ENCODE measurements at regions not wholly inside any gene's neighbourhood (a gene's known extent, or its start where the extent isn't known, plus 50 kb on each side); places are given as distances from the start of the nearest gene placed in this dataset.

DNA sequence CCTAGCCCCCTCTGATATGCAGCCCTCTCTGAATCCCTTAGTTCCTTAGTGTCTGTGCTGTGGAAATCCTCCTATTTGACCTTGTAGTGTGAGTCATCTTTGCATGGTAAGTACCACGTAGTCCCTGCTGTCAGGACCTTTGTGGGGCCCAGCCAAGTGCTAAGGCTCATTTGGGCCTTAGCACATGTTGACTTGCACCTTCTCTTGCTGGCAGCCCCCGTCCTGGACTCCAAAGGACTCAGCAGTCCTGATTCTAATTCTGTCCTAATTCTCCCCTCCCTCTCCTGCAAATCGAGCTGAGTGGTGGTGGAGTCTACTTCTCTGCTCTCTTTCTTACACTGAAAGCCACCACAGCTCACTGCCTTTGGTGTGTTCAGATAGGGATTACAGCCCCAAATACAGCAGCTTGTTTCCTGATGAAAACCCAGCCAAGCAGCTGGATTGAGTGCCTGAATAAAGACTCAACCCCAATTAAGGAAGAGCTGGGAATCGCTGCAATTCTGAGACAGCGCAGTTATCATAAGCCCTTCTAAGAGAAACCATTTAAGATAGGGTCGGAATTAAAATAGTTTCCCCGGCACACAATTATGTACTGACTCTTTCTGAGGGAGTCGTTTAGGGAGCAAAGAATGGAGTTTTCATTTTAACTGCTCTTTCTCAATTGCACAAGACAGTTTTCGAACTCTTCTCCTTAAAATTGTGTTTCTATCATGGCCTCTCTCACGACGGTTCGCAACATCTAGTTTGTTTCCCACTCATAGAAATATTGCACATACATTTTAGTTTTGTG lies 215.6 kb upstream of the TNP1 start:
- peak; percentile 32 for DNase-seq

DNA sequence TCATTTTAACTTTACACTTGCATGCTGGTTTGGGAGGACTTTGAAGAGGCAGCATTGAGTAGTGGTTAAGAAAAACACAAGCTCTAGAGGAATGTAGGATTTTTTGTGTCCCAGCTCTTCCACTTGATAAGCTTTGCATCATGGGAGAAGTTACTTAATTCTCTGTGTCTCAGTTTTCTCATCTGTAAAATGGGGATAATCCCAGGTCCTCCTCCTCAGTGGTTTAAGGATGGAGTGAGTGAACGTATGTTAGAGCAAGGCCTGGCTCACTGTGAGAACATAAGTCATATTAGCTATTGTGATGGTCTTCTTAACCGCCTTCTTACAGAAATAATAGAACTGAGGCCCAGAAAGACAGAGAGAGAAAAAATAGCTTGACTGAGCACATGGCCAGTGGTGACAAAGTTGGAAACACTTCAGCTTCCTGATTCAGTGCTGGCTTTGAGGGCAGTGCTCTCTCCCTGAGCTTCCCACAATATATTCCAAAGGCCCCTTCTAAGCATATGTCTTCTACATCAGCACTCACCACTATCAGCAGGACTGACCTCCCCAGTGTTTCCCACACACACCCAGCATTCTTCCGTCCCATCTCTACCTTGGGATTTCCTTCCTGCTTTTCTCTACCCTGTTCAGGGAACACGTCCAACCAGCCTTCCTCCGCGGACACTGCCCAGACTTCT lies 214.9 kb upstream of the TNP1 start:
- no peak for DNase-seq

DNA sequence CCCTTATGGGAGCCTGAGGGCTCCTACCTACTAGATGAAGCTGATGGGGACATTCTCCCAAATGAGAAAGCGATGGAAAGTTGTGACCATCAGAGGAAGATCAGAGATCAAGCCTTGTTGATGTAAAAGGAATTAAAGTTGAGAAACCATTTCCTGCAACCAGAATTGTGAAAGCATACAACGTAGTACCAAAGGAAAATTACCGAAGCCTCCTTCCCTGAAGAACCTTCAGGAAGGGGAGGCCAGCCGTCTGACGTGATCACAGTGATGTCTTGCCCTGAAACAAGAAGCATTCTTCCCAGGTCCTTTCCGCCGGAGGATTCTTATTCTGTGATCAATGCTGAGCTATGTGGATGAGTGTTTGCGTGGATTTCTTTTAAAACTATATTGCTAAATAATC lies 211.6 kb upstream of the TNP1 start:
- no peak for DNase-seq

DNA sequence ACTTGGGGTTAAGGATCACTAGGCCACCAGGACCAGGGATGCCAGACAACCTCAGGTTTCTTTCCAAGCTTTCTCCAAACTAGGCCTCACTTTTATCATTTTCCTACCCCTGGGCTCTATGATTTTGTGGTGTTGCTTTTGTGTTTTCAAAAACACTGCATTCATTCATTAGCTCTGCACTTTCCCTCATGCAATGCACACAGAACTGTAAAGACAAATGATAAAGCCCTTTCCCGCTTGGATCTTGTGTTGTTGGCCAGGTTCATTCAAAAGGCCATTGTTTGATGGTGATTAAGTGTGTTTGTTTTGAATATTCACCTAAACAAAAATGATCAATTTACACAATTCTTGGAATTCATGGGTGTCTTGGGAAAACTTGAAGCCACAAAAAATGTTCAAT lies 210.7 kb upstream of the TNP1 start:
- DNase-seq, result no peak

DNA sequence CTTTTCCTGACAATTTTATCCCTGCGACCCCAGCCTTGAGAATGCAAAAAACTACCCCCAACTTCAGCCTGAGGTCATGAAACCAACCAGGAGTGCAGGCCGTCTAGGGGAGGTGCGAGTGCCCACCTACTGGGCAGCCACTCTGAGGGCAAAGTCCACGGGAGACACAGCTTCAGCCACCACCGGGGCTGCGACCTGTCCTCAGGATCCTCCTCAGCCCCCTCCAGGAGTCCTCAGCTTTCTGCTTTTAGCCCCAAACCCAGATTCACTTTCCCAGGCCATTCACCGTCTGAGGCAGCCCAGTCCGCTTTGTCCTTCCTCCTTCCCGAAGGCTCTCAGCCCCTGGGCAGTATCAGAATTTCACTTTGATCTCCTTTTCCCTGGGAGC lies 210.2 kb upstream of the TNP1 start:
- DNase-seq, result no peak

DNA sequence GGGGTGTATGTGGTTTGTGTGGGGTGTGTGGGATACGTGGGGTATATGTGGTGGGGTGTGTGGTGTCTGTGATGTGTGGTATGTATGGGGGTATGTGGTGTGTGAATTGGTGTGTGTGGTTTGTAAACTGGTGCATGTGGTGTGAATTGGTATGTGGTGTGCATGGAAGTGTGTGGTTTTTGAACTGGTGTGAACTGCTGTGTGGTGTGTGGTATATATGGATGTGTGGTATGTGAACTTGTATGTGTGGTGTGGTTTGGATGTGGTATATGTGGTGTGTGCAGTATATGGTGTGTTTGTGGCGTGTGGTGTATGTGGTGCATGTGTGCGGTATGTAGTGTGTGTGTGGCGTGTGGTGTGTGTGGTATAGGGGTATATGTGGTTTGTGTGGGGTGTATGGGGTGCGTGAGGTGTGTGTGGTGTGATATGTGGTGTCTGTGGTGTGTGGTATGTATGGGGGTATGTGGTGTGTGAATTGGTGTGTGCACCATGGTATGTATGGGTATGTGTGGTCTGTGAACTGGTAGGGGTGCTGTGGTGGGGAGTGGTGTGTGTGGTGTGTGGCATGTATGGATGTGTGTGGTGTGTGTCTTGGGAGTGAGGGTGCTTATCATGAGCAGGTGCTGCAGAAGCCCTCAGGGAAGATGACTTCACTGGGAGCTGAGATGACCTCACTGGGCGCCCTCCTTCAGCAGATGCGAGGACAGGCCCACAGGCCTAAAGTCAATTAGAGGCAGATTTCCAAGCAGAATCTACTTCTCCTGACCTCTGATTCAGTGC lies 209.6 kb upstream of the TNP1 start:
- no peak for DNase-seq

DNA sequence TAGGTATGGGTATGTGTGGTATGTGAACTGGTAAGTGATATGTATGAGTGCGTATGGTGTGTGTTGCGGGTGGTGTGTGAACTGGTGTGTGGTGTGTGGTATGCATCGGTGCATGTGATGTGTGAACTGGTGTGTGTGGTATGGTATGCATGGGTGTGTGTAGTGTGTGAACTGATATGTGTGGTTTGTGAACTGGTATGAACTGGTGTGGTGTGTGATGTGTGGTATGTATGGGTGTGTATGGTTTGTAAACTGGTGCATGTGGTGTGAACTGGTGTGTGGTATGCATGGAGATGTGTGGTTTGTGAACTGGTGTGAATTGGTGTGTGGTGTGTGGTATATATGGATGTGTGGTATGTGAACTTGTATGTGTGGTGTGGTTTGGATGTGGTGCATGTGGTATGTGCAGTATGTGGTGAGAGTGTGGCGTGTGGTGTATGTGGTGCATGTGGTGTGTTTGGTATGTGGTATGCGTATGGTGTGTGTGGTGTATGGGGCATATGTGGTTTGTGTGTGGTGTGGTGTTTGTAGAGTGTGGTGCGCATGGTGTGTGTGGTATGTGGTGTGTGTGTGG lies 208.9 kb upstream of the TNP1 start:
- no peak for DNase-seq

DNA sequence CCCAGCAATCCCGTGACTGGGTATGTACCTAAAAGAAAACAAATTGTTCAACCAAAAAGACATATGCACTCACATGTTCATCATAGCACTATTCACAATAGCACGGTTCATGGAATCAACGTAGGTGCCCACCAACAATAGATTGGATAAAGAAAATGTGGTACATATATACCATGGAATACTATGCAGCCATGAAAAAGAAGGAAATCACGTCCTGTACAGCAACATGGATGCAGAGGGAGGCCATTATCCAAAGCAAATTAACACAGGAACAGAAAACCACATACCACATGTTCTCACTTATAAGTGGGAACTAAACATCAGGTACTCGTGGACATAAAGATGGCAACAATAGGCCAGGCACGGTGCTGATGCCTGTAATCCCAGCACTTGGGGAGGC lies 207.9 kb upstream of the TNP1 start:
- no peak for DNase-seq

DNA sequence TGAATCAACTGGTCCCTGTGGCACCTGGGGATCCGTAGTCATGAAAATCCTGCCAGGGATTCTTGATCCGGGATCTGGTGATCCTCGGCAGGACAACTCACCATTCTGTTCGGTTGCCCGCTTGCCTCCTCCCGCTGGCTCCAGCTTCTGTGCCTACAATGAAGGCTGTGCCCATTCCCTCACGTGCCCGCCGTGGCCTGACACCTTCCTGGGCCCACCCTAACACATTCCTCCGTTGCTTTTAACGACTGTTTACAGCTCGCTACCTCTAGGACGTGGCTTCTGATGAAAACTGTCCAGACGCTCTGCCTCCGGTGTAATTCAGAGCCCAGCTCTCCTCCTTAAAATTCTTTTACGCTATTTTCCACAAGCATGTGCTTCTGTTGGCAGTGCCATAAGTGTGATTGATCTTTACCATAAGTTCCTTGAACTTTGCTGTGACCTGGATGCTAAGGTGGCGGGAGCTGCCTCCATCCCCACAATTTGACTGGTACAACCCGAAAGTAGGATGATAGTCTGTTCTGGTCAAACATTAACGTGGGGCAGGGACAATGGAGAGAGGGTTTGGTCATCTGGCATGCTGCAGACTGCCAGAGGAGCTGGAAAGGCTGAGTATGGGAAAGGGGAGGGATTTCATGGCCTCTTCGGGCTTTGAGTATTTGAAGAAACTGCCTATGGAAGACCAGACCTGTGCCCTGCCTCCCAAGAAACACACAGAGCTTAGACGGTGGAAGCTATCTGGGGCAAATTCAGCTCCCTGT lies 206.8 kb upstream of the TNP1 start:
- DNase-seq, result no peak

DNA sequence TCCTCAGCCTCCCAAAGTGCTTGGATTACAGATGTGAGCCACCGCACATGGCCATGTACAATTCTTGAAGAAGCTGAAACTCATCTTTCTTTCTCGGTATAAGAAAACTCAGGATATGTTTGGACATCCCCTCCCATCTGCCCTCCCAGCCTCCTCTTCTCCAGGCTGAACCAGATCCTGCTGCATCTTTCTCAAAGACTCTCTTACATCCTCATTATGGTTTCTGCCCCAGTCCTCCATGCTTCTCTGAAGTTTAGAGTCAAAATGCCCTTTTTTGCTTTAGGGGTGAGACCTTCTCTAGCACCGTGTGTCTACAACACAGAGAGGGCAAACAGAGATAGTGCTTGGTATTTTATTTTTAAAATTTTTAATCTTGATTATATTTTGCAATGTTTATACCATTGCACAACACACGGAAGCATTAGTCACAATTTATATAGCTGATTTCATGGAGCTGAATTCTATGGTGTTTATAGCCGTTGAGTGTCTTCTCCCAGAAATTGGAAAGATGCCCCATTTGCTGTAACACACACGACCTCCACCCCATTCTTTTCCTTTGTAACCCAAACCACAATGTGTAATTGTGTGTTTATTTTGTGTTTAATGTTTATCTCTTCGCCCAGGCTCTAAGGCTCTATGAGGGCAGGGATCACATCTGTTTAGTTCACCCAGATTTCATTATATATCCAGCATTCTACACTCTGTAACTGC lies 206.0 kb upstream of the TNP1 start:
- no peak for DNase-seq

DNA sequence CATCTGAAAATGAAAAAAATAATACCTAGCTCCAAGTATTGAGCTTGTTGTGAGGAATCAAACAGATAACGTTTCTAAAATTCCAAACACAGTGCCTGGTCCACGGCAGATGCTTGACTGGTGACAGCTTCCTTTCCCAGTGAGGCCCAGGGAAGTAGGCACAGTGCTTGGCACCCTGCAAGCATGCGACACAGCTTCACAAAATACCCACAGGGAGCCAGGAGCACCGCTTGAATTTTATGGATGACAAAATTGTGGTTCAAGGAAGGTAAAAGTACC lies 205.1 kb upstream of the TNP1 start:
- no peak for DNase-seq

DNA sequence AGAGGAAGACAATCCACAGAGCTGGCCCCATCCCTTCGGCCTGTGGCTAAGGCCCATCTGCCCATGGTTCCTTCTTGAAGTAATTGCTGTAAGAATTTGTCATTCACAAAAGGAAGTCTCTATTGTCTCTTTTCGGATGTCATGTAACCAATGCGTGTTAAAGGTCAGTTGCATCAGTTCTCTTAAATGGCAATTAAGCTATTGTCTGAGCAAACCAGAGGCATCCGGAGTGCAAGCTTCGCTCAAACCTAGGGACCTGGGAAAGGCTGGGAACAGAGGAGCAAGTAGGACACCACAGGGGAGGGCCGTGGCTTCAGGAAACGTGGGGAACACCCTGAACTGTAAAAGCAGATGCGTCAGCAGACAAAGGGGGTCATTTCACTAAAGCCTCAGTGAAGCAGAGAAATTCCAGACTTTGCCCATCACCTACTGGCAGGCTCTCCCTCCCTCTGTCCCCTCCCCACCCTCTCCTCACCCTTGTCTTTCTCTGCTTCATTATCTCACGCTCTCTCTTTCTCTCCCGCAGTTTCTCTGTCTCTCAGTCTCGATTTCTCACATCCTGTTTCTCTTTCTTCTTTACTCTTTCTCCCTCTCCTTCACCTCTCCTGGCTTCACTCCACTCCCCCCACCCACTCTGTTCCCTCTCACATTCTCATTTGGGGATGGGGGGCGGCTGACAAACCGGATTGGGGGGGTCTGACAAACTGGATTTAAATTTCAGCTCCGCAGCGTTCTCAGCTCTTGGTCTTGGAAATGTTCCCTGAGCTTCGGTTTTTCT lies 204.6 kb upstream of the TNP1 start:
- DNase-seq, result peak; percentile 61

DNA sequence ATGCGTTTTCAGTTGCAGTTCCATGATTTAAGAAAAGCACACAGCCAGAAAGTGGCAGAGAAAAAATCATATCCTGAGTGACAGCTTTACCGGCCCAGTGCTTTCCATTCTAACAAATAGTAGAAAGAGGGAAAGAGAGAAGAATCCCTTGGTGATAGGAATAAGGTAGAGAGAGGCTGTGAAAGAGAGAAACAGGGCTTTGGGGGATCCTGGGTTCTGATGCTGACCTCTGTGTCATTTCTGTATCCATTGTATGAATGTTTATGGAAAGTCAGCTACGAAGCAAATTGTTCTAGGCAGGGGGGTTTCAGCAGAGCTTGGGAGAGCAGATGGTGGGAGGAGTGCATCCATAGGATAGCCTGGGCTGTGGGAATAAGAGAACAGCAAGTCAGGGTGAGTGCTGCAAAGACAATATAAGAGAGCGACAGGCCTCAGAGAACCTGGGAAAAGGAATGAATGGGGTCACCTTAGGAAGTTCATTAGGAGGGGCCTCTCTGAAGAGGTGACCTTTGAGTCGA lies 203.4 kb upstream of the TNP1 start:
- no peak for DNase-seq

DNA sequence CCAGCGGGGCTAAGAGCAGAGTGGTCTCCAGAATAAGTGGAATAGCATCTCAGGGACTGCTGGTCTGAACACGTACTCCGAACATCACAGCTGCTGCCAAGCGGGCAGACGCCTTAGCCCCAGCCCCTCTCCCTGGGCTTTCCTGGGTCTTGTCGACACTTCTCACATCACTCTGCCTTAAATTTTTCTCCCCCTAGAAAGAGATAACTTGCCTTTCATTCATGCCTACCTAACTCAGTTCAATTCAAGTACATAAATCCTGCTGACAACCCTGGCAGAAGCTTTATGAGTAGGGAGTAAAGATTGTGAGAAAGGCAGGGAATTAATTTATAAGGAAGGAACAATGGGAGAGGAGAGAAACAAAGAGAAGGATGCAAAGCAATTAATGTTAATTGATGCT lies 202.9 kb upstream of the TNP1 start:
- DNase-seq, result no peak

DNA sequence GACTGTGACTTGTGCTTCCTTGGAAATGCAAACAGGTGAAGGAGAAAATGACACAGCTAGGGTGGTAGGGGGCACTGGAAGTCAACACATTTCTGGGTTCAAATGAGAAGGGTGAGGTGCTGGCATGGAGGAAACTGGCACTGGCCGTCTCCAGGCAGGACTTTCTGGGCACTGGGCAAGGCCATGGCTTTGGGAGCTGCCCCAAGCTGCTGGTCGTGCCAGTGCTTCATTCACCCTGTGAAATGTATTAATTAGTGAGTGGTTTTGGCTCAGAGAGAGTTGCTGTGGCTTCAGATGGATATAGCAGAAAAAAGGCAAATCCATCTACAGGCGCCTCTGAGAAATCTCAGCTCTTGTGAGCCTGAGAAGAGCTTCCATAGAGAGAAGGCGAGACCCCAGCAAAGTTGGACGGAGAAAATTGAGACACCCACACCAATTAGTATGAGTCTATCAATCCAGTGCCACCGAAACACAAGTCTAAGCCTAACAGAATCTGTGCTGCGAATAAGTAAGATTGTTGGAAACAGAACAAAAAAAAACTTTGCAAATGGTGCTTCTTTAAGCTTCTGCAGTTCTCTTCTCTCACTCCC lies 202.1 kb upstream of the TNP1 start:
- DNase-seq, result no peak

DNA sequence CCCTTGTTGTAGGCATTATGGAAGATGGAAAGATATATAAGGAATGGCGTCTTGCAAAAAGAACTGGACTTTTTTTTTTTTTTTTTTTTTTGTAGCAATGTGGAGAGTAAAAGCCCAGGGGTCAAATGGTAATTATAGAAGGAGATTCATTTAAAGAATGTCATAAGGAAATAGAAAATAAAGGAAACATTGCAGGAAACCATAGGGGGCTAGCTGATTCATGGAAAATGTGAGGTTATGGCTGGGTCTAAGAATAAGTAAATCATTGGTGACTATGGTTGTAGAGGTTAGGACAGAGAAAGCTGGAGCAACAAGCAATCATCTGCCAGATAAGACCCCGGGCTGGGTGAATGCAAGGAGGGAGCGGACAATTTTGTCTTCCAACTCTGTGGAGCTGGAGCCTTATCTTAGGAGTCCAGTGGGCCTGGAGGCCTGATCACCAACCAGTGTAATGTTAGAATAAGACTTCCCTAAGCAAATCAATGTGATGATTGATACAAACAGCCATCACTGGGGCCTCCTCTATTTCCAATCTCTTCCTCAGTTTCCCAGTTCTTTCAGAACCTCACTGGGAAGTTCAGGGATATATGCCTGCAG lies 201.2 kb upstream of the TNP1 start:
- DNase-seq, result no peak

DNA sequence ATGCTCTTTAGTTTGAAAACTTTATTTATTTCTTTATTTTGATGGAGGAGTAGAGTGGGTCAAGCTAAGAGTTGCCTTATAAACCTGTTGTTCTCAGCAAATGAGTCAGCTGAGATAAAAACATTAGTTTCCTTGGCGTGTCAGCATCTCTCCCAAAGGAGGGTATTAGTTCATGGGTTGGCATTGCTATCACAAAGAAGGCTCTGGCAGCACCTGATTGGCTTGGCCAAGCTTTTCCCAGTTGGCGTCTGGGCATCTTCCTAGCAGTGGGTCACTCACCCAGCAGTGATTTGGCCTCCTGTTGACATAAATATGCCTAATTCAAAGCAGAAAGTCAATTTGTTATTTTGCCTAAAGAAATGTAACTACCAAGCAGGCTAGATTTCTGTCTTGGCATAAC lies 200.7 kb upstream of the TNP1 start:
- DNase-seq, result no peak

DNA sequence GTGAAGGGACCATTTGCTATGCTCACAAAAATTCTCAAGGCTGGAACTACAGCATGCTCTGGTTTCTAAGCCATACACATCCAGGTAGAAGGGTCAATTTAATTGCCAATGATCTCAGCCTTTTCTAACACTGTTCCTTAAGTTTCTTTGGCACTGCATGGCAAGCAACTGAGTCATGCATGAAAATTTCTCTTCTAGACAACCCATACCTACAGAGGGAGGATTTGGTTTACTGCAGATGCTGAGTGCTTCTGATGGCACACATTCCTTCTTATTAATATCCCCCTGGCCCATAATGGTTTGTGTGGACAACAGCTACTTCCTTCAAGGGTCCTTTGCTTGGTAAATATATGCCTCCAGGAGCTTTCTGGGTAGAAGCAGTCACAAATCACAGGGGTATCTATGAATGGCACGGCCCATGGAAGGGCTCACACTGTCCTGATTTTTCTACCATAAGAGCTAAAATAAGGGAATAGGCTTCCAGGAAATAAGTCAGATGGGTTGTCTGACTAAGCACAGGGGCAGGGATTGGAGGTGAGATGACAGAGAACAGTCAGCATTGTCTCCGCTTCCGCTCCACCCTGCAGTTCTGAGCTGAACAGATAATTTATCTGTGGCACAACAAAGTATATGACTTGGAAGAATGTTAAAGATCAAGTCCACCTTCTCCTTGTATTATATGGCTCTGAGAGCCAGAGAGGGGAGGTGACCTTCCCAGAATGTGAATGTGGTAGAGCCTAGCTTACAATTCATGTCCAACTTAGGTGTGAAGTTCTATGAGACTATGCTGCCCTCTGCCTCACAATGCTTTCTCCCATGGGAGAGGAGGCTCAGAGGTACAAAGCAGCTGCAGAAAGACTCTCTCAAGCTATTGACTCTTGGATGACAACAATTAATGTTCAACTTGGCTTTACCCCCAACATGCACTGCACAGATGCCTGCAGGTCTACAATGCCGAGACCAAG lies 199.2 kb upstream of the TNP1 start:
- no peak for DNase-seq

DNA sequence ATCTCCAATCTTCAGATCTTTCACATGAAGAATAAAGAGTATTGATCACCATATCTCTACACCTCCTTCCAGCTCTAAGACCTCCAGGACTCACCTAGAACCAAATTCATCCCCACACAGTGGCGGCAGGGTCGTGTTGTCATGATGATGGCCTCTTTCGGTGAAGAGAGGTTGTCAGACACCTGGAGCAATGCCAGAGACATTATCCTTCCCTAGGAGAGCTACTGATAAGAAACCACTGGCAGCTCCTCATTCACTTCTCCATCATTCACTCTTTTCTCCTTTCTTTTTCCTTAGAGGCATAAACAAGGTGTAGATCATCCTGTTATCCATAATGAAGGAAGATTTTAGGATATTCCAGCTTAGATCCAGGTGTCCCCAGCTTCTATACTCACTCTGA lies 197.9 kb upstream of the TNP1 start:
- no peak for DNase-seq

Measured in hindlimb muscle (tissue), 1 donor.